Fibroblast of mammary gland (primary cell): ENCODE measurements at regions not wholly inside any gene's neighbourhood (a gene's known extent, or its start where the extent isn't known, plus 50 kb on each side); places are given as distances from the start of the nearest gene placed in this dataset.

Source experiments
- DNase-seq: peaks from one replicate; pipeline ENCODE4 v3.0.0-alpha.2; 2010; ENCODE audit warnings: low read depth
- H3K4me3 ChIP-seq: 2 replicates; pipeline ENCODE4 v1.5.1; 2011; ENCODE audit warnings: low read depth, mild to moderate bottlenecking, low read length, moderate library complexity; ENCODE audit not compliant: control insufficient read depth
- TF ChIP-seq, protein P1 (sequence below): conservative IDR thresholded peaks from 2 replicates; pipeline ENCODE4 v1.5.1; 2011; ENCODE audit warnings: low read depth, low read length, inconsistent platforms; ENCODE audit not compliant: control insufficient read depth, insufficient read depth

DNA sequence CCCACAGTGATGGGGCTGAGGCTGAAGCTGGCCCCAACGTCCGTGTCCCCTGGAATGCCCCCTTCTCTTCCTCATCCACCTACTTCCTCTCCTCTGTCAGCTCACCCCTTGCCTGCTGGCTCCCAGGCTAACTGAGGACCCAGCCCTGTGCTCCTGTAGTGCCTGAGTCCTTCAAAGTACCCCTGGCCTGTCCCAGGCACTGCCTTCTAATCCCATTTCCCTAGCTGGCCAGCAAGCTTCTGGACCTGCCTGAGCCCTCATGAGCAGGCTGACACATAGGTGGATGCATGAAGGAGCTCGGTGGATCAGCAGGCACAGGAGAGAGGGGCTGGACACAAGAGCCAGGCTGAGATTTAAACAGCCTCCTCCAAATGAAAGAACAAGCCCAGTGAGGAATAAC is 650.8 kb downstream of the NPHP4 start:
- no peak for DNase-seq
- H3K4me3 ChIP-seq, result no peak overlapping the region
- TF ChIP-seq, protein P1, sequence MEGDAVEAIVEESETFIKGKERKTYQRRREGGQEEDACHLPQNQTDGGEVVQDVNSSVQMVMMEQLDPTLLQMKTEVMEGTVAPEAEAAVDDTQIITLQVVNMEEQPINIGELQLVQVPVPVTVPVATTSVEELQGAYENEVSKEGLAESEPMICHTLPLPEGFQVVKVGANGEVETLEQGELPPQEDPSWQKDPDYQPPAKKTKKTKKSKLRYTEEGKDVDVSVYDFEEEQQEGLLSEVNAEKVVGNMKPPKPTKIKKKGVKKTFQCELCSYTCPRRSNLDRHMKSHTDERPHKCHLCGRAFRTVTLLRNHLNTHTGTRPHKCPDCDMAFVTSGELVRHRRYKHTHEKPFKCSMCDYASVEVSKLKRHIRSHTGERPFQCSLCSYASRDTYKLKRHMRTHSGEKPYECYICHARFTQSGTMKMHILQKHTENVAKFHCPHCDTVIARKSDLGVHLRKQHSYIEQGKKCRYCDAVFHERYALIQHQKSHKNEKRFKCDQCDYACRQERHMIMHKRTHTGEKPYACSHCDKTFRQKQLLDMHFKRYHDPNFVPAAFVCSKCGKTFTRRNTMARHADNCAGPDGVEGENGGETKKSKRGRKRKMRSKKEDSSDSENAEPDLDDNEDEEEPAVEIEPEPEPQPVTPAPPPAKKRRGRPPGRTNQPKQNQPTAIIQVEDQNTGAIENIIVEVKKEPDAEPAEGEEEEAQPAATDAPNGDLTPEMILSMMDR, result no peak

DNA sequence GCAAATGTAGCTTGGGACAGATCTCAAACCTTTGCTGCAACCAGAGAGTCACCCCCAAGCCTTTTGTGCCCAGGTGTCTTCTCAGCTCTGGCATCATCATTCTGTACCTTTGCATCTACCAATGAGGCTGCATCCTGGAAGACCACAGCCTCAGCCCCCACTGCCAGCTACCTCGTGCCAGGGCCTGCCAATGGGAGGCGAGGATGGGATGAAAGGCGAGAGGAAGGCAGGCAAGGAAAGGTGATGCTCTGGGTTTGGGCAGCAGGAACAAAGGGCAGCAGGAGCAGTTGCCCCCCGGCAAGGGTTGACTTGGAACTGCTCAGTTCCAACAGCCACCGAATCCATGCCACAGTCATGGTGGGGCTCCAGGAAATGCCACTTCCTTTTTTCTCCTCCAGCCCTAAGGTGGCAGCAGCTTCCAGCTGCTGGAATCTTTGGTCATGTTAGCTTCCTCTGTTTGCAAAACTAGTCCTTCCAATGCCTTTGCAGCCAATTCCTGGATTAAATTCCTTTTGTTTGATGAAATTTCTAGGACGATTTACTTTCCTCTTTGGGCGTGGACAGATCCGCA is 651.6 kb downstream of the NPHP4 start:
- H3K4me3 ChIP-seq, result no peak overlapping the region
- no peak for DNase-seq
- TF ChIP-seq, protein P1, result no peak

DNA sequence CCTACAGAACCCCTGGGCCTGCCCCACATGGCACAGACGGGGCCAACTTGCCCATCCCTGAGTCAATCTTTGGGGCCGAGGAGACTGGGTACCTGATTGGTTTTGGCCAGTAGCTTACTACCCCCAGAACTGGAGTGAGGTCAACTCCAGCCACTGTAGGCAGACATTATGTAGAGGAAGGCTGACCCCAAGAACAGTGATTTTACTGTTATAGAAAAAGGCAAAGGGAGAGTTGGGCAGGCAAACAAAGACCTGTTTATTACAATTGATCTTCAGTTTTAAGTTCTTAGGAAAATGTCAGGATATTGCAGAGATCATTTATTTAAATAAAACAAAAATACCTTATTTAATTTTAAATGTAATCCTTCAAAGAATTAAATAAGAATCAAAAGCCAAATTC is 653.8 kb downstream of the NPHP4 start:
- DNase-seq, result no peak
- H3K4me3 ChIP-seq, result no peak overlapping the region
- TF ChIP-seq, protein P1, result no peak

DNA sequence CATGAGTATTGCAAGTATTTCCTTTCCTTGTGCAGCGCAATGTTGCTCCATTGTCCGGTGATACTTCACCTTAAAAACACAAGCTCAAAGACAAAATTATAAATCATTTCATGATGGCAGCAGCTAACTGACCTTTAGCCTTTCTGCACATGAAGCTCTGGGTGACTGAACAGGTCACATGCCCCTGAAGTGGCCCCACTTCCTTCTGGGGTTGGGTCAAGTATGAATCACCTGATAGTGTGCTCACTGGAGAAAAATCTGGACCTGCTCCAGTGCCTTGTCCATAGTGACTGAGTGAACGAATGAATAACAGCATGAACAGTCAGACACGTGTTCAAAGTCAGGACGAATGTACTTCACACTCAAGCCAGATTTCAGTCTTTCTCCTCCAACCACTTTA is 658.9 kb downstream of the NPHP4 start:
- no peak for DNase-seq
- TF ChIP-seq, protein P1, result no peak
- no peak overlapping the region for H3K4me3 ChIP-seq

DNA sequence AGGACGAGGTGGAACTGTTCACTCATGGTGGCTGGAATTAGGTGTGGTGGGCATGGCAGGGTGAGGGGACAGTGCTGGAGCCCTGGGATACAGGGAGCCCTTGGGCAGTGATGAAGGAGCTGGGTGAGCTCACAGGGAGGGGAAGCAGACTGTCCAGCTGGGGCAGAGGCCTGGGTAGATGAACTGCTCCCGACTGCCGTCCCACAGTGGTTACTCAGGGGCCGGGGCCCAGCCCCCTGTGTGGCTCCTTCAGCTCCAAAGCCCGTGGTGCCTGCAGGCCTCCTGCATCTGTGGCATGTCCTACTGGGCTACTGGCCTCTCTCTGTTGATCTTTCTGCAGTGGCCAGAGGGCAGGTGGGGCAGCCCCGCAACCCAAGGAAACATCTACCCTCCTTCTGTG is 661.1 kb downstream of the NPHP4 start:
- TF ChIP-seq, protein P1, result no peak
- DNase-seq, result no peak
- H3K4me3 ChIP-seq, result no peak overlapping the region

DNA sequence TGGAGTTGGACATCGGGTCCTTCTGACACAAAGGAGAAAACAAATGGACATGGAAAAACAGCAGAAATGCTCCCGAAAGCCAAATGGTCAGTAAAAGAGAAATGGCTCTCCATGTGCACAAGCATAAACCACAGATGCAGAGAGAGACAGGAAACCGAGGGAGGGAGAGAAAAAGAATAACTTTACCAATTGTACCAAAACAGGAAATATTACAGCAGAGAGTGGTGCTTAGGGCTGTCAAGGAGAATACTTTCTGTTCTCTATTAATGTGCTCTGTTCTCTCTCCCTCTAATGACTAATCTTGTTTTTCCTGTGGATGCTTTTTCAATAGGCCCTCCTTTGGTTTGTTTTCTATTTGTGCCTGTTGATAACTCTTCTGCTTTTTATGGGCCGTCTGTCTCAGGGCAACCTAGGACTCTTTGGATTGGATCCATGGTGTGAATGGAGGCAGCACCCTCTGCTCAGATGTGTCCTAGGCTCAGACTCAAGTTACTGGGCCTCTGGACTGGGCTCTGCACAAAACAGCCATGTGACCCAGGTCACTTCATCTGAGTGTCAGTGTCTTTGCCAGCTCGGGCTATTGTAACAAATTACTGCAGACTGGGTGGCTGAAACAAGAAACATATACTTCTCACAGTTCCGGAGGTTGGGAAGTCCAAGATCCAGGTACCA is 663.0 kb downstream of the NPHP4 start:
- TF ChIP-seq, protein P1, result no peak
- H3K4me3 ChIP-seq, result no peak overlapping the region
- DNase-seq, result no peak

DNA sequence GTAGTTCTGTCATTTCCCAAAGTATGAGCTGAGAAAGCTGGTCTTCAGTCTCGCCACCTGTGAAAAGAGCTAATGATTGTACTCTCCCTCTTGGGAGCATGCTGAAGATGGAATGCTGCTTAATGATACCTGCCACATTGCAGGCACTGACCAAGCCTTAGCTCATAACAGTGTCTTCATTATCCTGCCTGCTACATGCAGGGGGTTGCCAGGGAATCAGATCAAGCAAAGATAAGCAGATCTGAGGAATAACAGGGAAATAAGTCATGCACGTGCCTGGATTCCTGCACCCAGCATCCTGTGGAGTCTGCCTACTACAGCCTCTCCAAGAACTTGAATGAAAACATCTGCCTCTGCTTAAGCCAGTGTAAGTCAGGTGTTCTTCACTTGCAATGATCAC is 667.3 kb downstream of the NPHP4 start:
- no peak for DNase-seq
- H3K4me3 ChIP-seq, result no peak overlapping the region
- TF ChIP-seq, protein P1, result no peak
